GM20431 (cell line): ENCODE measurements at regions not wholly inside any gene's neighbourhood (a gene's known extent, or its start where the extent isn't known, plus 50 kb on each side); places are given as distances from the start of the nearest gene placed in this dataset.

Experiments
- in situ Hi-C: fragments of 300-500 bp; cut with MseI, MboI; formaldehyde crosslinking; loops from one replicate; pipeline ENCODE4 v1.15.0; 2020; ENCODE audit warnings: low sequenced_read_pairs; ENCODE audit not compliant: unreplicated experiment

GRCh38 chr12:107317751-107318555 is 224.6 kb upstream of the CRY1 start:
- in situ Hi-C loops: no loop called here

- in situ Hi-C loops: no loop called here
Measured at GRCh38 chr12:107318556-107318805, 225.1 kb upstream of the CRY1 start.

DNA sequence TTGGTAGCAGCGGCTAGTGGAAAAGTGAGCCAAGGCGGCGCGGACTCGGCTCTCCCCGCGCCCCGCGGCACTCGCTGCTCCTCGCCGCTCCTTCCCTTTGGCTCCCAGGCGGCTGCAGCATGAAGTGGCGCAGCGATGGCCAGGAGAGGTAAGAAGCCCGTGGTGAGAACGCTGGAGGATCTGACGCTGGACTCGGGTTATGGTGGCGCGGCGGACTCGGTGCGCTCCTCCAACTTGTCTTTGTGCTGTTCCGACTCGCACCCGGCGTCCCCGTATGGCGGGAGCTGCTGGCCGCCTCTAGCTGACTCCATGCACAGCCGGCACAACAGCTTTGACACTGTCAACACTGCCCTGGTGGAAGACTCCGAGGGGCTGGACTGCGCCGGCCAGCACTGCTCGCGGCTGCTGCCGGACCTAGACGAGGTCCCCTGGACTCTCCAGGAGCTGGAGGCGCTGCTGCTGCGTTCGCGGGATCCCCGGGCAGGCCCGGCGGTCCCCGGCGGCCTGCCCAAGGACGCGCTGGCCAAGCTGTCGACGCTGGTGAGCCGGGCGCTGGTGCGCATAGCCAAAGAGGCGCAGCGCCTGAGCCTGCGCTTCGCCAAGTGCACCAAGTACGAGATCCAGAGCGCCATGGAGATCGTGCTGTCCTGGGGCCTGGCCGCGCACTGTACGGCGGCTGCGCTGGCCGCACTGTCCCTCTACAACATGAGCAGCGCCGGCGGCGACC is 225.6 kb upstream of the CRY1 start:
- in situ Hi-C loops: no loop called here

DNA sequence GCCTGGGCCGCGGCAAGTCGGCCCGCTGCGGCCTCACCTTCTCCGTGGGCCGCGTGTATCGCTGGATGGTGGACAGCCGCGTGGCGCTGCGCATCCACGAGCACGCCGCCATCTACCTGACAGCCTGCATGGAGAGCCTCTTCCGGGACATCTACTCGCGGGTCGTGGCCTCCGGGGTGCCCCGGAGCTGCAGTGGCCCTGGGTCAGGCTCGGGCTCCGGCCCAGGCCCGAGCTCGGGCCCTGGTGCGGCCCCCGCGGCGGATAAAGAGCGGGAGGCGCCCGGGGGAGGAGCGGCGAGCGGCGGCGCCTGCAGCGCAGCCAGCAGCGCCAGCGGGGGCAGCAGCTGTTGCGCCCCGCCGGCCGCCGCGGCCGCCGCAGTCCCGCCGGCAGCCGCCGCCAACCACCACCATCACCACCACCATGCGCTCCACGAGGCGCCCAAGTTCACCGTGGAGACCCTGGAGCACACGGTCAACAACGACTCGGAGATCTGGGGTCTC is 226.2 kb upstream of the CRY1 start:
- in situ Hi-C loops: no loop called here

GRCh38 chr12:107320033-107320928 is 226.9 kb upstream of the CRY1 start:
- in situ Hi-C loops: no loop called here

DNA sequence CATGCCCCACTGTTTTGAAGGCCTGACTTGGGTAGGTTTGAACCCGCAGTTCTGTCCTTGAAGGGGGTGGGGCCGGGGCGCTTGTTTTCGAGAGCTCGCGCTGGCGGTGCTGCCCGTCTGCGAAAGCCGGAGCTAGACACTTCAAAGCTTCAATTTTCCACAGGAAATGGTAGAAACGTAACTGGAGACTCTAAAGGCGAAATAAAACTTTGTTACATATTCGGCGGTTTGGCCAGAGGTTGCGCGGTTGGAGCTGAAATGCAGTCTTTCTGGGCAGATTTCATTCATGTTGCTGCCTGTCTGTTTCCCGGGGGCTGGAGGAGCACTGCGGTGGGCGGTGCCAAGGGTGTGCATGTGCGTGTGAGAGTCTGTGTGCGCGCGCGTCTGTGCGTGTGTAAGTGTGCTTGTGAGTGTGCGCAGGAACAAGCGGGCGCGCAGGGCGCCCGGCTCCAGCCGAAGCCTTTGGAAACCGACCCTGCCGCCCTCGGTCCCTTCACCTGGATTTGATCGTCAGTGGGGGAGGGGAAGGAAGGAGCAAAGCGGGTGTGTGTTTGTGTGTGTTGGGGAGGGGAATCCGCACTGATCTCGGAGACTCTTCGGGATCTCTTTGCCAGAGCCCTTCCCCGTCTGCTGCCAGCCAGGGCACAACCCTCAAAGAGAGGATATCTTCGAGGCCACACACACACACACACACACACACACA is 227.7 kb upstream of the CRY1 start:
- in situ Hi-C loops: no loop called here

- in situ Hi-C loops: no loop called here
Measured at GRCh38 chr12:107322063-107322462, 228.7 kb upstream of the CRY1 start.

GRCh38 chr12:107325075-107325608 is 231.8 kb upstream of the CRY1 start:
- in situ Hi-C loops: no loop called here

DNA sequence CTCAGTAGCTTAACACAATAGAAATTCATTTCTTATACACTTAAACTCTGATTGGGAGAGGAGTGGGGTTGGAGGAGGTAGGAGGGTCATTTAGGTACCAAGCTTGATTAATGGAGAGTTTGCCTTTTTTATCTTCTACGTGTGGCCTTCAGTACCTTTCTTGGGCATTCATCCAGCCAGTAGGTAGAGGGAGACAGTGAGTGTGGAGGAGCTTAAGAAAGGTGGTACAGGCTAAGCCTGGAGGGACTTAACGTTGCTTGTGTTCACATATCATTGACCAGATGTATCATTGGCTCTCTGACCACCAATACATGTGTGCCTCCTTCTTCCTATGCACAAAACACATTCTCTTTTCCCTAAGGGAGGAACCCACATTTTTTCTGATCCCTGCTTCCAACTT is 232.9 kb upstream of the CRY1 start:
- in situ Hi-C loops: no loop called here

- in situ Hi-C loops: no loop called here
Measured at GRCh38 chr12:107327651-107328182, 234.4 kb upstream of the CRY1 start.

DNA sequence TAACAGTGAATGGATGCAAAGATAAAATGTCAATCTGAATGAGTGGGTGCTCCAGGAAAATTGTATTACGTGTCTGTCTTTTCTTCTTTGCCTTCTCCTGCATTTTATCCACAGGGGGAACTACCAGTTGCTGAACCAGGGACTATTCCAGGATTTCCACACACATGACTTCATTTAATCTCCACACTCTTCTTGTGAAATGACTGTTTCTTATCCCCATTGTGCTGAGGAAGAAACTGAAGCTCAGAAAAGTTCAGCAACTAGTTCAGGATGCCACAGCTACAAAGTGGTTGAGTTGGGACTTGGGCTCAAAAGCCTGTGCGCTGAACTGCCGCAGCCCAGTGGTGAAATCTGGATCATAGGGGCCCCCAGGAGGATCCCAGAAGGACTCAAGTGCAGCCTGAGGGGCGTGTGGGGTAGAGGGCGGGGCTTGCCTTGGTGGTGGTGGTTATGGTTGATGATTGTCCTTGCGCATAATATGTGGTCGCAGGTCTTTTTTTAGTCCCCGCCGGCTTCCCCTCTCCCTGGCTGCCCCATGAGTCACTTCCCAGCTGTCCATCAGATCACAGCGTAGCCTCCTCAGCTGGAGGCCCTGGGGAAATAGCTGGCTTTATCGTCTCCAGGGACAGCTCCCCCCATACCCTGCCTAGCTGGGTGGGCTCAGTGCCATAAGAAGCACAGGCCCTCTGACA is 235.2 kb upstream of the CRY1 start:
- in situ Hi-C loops: no loop called here

DNA sequence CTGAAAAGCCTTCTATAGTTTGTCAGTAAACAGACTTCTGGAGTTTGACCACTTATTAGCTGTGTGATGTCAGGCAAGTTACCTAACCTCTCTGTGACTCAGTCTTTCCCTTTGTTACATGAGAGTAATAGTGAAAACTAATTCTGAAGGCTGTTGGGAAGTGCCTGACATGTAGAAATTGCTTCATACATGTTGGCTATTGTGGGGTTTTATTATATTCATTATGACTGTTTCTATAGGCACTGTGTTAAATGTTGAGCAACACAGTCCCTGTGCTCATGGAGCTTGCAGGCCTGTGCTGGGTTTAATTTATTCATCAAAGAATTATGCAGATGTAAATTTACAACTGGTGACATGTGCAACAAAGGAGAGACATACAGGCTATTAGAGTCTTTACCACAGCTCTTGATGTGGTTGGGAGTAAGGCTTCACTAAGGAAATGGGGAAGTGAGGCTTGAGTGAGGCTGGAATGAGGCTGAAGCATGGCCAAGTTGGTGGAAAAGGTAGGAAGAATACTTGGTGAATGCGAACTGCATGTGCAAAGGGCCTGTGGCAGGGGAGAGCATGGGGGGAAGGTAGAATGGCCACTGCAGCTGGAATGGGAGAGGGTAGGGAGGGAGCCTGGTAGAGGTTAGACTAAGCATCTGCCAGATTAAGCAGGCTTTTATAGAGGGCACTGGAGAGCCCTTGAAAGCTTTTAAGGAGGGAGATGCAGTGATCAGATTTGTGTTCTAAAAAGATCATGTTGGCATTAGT is 236.4 kb upstream of the CRY1 start:
- in situ Hi-C loops: no loop called here

GRCh38 chr12:107330831-107331431 is 237.6 kb upstream of the CRY1 start:
- in situ Hi-C loops: no loop called here

DNA sequence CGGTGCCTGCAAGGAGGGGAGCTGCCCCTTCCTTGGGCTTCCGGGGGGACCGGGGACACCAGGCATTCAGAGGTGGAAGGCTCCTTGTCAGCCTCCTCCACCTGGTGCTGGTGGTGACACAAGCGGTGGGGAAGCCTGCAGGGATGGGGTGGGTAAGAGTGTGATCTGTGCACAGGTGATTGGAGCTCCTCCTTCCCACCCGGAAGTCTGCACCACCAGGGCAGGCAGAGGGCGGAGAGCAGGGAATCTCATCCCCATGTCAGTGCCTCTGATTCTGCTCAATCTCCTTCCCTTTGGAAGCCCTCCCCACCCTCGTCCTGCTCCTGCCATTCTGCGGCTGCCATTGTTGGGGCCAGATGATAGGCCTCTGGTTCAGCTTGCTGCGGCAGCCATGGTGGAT is 238.1 kb upstream of the CRY1 start:
- in situ Hi-C loops: no loop called here

DNA sequence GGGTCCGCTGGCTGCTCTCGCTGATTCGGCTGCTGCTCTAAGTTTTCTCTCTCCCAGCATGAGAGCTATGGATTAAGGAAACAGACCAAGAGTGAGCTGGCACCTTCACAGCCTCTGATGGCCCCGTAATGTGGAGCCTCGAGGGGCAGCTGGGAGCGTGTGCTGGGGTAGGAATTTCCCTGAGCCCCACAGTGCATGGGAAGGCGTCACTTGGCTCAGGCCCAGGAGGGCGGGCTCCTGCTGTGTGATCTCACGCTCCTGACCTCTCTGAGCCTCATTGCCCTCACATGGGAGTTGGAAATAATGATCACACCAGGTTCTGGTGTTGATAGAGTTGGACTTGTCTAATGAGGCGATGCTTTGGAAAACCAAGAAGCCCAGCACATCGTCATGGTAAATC is 238.6 kb upstream of the CRY1 start:
- in situ Hi-C loops: no loop called here

- in situ Hi-C loops: no loop called here
Measured at GRCh38 chr12:107332743-107333142, 239.4 kb upstream of the CRY1 start.

- in situ Hi-C loops: no loop called here
Measured at GRCh38 chr12:107335802-107336570, 242.6 kb upstream of the CRY1 start.
